Stomach (tissue), 8 donors: ENCODE measurements at regions not wholly inside any gene's neighbourhood (a gene's known extent, or its start where the extent isn't known, plus 50 kb on each side); places are given as distances from the start of the nearest gene placed in this dataset.

Experiments used
- DNase-seq, 2 donors: peaks; one replicate each; pipeline versions ENCODE4 v3.0.0 to v3.0.0-alpha.2; 2013 to 2019
- H3K27ac ChIP-seq, 5 donors: fragments of 200-600 bp in 4 of 5; sonication (generic) in 4 of 5; one replicate each; pipeline ENCODE4 v1.5.1; 2013 to 2019; ENCODE audit warnings: mild to moderate bottlenecking in 1 of 5, moderate library complexity in 1 of 5
- H3K27me3 ChIP-seq, 3 donors: fragments of 200-600 bp; sonication (generic); one replicate each; pipeline ENCODE4 v1.5.1; 2017 to 2019; ENCODE audit warnings: mixed run types in 1 of 3
- H3K36me3 ChIP-seq, 4 donors: fragments of 200-600 bp; sonication (generic); 1 replicate in 3 of 4; 2 replicates in 1 of 4; pipeline ENCODE4 v1.5.1; 2016 to 2019
- H3K4me1 ChIP-seq, 4 donors: fragments of 200-600 bp; sonication (generic); one replicate each; pipeline ENCODE4 v1.5.1; 2016 to 2019
- H3K4me3 ChIP-seq, 4 donors: fragments of 200-600 bp; sonication (generic) in 3 of 4; one replicate each; pipeline ENCODE4 v1.5.1; 2016 to 2019; ENCODE audit warnings: mild to moderate bottlenecking in 1 of 4
- H3K9me3 ChIP-seq, 4 donors: fragments of 200-600 bp; sonication (generic); one replicate each; pipeline ENCODE4 v1.5.1; 2016 to 2019
- EP300 ChIP-seq: sonication (generic); formaldehyde crosslinking; IDR thresholded peaks from one replicate; pipeline ENCODE4 v1.6.1; 2017; ENCODE audit warnings: antibody characterized with exemption
- POLR2A ChIP-seq, 4 donors: fragments of 450-650 bp; IDR thresholded peaks; one replicate each; pipeline ENCODE4 v1.6.1; 2016; ENCODE audit warnings: antibody characterized with exemption in 4 of 4, control low read depth in 2 of 4, mild to moderate bottlenecking in 1 of 4, moderate library complexity in 1 of 4
- POLR2AphosphoS5 ChIP-seq, 3 donors: sonication (generic); formaldehyde crosslinking; IDR thresholded peaks; one replicate each; pipeline ENCODE4 v1.6.1; 2016; ENCODE audit warnings: antibody characterized with exemption in 3 of 3
- WGBS, 5 donors: extraction: QIAGEN DNeasy Blood & Tissue Kit in 3 of 5; methylation state at CpG; one replicate each; pipeline versions ENCODE4 v1.1.5 to v1.1.7; 2013 to 2018; 5-methylcytosine and 5-hydroxymethylcytosine counted together
- intact Hi-C: fragments of 100-400 bp; cut with DNase I; formaldehyde crosslinking; loops from one replicate; pipeline ENCODE4 v1.15.1; 2023; ENCODE audit warnings: low total_unique reads
- TF ChIP-seq, protein P1 (sequence below), 7 experiments: fragments of 450-650 bp in 4 of 7; fragments of 200-600 bp in 3 of 7; sonication (generic) in 3 of 7; IDR thresholded peaks; one replicate each; pipeline ENCODE4 v1.5.1; 2016 to 2019; ENCODE audit warnings: antibody characterized with exemption in 7 of 7, control low read depth in 2 of 7, mild to moderate bottlenecking in 1 of 7
- donor health status: healthy with polysubstance abuse.
- donor health status: Bipolar disorder and iron deficiency.
- donor health status: healthy.

- no peak overlapping the region for H3K4me3 ChIP-seq
- intact Hi-C loops: no loop called here
- WGBS, 5 donors: 90 to 99% (median 96%) methylated on average over 4 of the region's 4 CpGs
- H3K9me3 ChIP-seq: peaks cover 0 to 8% (median 3%) of the 10 kb centered on the region in 4 donors
- H3K4me1 ChIP-seq: no peaks in the 10 kb centered on the region
- no peaks in the 10 kb centered on the region for H3K27me3 ChIP-seq
- no peak for DNase-seq
- H3K27ac ChIP-seq: no peak overlapping the region
- H3K36me3 ChIP-seq: no peaks in the 10 kb centered on the region
- no peak for TF ChIP-seq EP300
- no peak for TF ChIP-seq POLR2A (IDR thresholded peaks at IDR 0.05)
- TF ChIP-seq POLR2AphosphoS5 (IDR thresholded peaks at IDR 0.05): no peak
- TF ChIP-seq, protein P1, sequence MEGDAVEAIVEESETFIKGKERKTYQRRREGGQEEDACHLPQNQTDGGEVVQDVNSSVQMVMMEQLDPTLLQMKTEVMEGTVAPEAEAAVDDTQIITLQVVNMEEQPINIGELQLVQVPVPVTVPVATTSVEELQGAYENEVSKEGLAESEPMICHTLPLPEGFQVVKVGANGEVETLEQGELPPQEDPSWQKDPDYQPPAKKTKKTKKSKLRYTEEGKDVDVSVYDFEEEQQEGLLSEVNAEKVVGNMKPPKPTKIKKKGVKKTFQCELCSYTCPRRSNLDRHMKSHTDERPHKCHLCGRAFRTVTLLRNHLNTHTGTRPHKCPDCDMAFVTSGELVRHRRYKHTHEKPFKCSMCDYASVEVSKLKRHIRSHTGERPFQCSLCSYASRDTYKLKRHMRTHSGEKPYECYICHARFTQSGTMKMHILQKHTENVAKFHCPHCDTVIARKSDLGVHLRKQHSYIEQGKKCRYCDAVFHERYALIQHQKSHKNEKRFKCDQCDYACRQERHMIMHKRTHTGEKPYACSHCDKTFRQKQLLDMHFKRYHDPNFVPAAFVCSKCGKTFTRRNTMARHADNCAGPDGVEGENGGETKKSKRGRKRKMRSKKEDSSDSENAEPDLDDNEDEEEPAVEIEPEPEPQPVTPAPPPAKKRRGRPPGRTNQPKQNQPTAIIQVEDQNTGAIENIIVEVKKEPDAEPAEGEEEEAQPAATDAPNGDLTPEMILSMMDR (IDR thresholded peaks at IDR 0.05): no peak
Observed at GRCh38 chr7:21327422-21328409, 100.2 kb upstream of the SP4 start.

DNA sequence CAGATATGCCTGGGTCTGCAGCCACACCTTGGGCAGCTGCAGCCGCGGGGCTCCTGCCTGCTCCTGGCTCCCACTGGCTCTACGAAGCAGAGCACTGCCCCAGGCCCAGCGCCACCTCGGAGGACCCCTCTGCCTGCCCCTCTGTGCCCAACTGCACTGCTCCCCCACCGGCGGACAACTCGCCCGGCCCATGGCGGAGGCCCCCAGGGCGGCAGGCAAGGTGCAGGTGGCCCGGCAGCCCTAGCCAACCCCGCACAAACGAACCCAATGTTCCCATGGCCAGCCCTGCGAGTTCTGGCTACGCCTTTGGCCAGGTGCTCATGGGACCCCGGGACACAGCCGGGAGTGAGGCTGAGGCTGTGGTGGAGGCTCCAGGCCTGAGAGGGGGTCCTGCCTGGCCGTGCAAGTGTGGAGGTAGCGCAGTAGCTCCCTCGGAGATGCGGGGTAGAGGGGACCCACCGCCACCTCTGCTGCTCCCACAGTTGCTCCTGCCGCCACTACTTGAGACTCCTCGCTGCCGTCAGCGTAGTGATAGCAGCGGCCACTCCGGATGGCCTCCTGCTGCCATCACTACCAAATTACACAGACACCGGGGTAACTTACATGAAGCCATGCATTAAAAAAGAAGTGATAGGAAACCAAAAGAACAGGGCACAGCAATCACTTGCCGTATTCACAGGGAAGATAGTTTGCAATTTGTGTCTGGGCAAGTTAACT is 97.3 kb upstream of the SP4 start:
- Histone ChIP-seq H3K4me1 (no peaks in the 10 kb centered on the region), H3K27me3 (no peaks in the 10 kb centered on the region), H3K9me3 (peaks cover 0 to 8% (median 3%) of the 10 kb centered on the region in 4 donors), H3K27ac (no peak overlapping the region), H3K36me3 (no peaks in the 10 kb centered on the region), H3K4me3 (no peak overlapping the region)
- DNase-seq: no peak
- intact Hi-C loops: no loop called here
- TF ChIP-seq EP300: no peak
- WGBS, 5 donors: 92 to 97% (median 95%) methylated on average over 28 to 31 of the region's 31 CpGs

DNA sequence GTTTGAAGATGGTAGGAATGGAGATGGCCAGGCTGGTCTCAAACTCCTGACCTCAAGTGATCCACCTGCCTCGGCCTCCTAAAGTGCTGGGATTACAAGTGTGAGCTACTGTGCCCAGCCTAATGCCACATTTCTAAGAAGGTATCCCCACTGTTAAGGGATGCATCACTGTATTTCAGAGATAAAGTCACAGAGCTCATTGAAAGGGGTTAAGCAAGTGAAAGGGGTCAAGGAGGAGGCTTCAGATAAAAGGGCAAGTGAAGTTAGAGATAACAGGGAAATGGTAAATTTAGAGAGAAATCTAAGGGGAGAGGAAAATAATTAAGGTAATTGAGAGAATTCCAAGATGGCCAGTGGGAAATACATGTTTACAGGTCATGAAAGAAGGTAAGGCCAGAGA is 93.0 kb upstream of the SP4 start:
- 84 to 93% (median 89%) methylated on average over 1 of the region's 1 CpG for WGBS, 5 donors
- intact Hi-C loops: no loop called here
- Histone ChIP-seq H3K27me3 (no peaks in the 10 kb centered on the region), H3K4me1 (no peaks in the 10 kb centered on the region), H3K4me3 (no peak overlapping the region), H3K27ac (no peak overlapping the region), H3K36me3 (no peaks in the 10 kb centered on the region), H3K9me3 (no peaks in the 10 kb centered on the region)
- DNase-seq: no peak
- TF ChIP-seq, protein P1 (IDR thresholded peaks at IDR 0.05): no peak
- TF ChIP-seq POLR2A (IDR thresholded peaks at IDR 0.05) (no peak), EP300 (no peak), POLR2AphosphoS5 (IDR thresholded peaks at IDR 0.05) (no peak)

- Histone ChIP-seq H3K27me3 (no peaks in the 10 kb centered on the region), H3K27ac (no peak overlapping the region), H3K36me3 (no peaks in the 10 kb centered on the region), H3K9me3 (peaks cover 0 to 4% (median 0%) of the 10 kb centered on the region in 4 donors), H3K4me1 (no peaks in the 10 kb centered on the region), H3K4me3 (no peak overlapping the region)
- DNase-seq: no peak
- WGBS, 5 donors: 78 to 90% (median 83%) methylated on average over 7 of the region's 7 CpGs
- intact Hi-C loops: no loop called here
- TF ChIP-seq POLR2AphosphoS5 (IDR thresholded peaks at IDR 0.05) (no peak), EP300 (no peak), POLR2A (IDR thresholded peaks at IDR 0.05) (no peak)
- TF ChIP-seq, protein P1 (IDR thresholded peaks at IDR 0.05): no peak
Observed at GRCh38 chr7:21336743-21337142, 91.1 kb upstream of the SP4 start.
